Effector memory CD8-positive, alpha-beta T cell (primary cell): ENCODE measurements at regions not wholly inside any gene's neighbourhood (a gene's known extent, or its start where the extent isn't known, plus 50 kb on each side); places are given as distances from the start of the nearest gene placed in this dataset.

ENCODE experiments used
- ATAC-seq: fragments of 150-1000 bp; cut with Tn5 transposase; replicated peaks from 2 replicates; pipeline ENCODE4 v1.10.0; 2021; ENCODE audit warnings: mild to moderate bottlenecking, moderate library complexity
- DNase-seq, 3 experiments: peaks; one replicate each; pipeline ENCODE4 v3.0.0; 2021
- H3K27ac Mint-ChIP-seq, 2 donors: one replicate each; pipeline ENCODE4 v1.8.0; 2022; ENCODE audit warnings: mild to moderate bottlenecking in 2 of 2, mixed read lengths in 2 of 2, moderate library complexity in 2 of 2
- H3K27me3 Mint-ChIP-seq, 2 donors: one replicate each; pipeline ENCODE4 v1.8.0; 2022; ENCODE audit warnings: mixed read lengths in 2 of 2
- H3K36me3 Mint-ChIP-seq: one replicate; pipeline ENCODE4 v1.8.0; 2022; ENCODE audit warnings: mild to moderate bottlenecking, moderate library complexity, mixed read lengths; ENCODE audit not compliant: insufficient read depth
- H3K4me1 Mint-ChIP-seq, 2 donors: one replicate each; pipeline ENCODE4 v1.8.0; 2022; ENCODE audit warnings: low read depth in 2 of 2, mixed read lengths in 2 of 2
- H3K4me3 Mint-ChIP-seq, 2 donors: one replicate each; pipeline ENCODE4 v1.8.0; 2022; ENCODE audit warnings: mild to moderate bottlenecking in 2 of 2, mixed read lengths in 2 of 2, moderate library complexity in 2 of 2
- H3K9me3 Mint-ChIP-seq, 2 donors: one replicate each; pipeline ENCODE4 v1.8.0; 2022; ENCODE audit warnings: mixed read lengths in 2 of 2

GRCh38 chr15:96701443-96701842, 370.9 kb downstream of the NR2F2 start:
- no peaks in the 10 kb centered on the region for H3K4me1 Mint-ChIP-seq
- no peak overlapping the region for H3K4me3 Mint-ChIP-seq
- H3K9me3 Mint-ChIP-seq = no peaks in the 10 kb centered on the region
- no peak overlapping the region for H3K27ac Mint-ChIP-seq
- no peak for DNase-seq
- no peaks in the 10 kb centered on the region for H3K36me3 Mint-ChIP-seq
- no peak for ATAC-seq
- H3K27me3 Mint-ChIP-seq = no peaks in the 10 kb centered on the region

DNA sequence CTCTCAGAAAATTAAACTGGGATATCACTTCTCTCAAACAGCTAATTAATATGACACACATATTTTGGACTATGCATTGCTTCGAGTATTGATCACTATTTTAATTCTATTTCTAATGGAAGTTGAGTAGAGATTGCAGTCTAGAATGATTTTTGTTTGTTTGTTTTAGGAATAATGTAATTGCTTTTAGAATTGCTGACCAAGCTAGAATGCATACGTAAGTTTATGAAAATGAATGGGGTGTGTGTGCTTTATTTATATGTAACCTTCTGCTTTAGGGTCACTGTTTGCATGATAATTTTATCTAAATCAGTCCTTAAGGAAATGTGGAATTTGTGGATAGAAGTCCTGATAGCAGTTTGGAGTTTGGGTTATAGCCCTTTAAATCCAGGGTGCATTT, 371.4 kb downstream of the NR2F2 start:
- no peak for ATAC-seq
- DNase-seq = no peak
- Mint-ChIP-seq H3K27ac (no peak overlapping the region), H3K4me1 (no peaks in the 10 kb centered on the region), H3K4me3 (no peak overlapping the region), H3K9me3 (peaks cover 0 to 2% of the 10 kb centered on the region in 2 donors), H3K36me3 (no peaks in the 10 kb centered on the region), H3K27me3 (peaks cover 0 to 4% of the 10 kb centered on the region in 2 donors)

DNA sequence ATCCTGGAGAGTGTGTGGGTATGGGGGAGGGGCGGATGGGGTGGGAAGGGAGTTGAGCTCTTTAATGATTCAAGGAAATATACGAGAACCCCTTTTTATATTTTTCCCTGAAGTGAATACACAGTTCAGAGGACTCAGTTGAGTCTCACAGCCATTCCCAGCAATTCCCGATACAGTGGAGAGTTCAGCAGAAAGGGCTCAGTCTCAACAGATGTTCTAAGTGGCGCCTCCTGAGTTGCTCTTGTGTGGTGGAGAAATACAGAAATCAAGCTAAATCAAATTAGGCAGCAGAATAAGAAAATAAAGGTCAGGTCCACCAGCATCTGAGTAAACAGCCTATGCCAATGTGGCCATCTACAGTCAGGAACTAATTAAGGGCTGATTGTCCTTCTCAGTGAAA, 372.1 kb downstream of the NR2F2 start:
- H3K36me3 Mint-ChIP-seq = no peaks in the 10 kb centered on the region
- H3K9me3 Mint-ChIP-seq = peaks cover 0 to 3% of the 10 kb centered on the region in 2 donors
- H3K27ac Mint-ChIP-seq = no peak overlapping the region
- H3K27me3 Mint-ChIP-seq = peaks cover 0 to 5% of the 10 kb centered on the region in 2 donors
- no peak for ATAC-seq
- no peak for DNase-seq
- H3K4me3 Mint-ChIP-seq = no peak overlapping the region
- H3K4me1 Mint-ChIP-seq = no peaks in the 10 kb centered on the region

DNA sequence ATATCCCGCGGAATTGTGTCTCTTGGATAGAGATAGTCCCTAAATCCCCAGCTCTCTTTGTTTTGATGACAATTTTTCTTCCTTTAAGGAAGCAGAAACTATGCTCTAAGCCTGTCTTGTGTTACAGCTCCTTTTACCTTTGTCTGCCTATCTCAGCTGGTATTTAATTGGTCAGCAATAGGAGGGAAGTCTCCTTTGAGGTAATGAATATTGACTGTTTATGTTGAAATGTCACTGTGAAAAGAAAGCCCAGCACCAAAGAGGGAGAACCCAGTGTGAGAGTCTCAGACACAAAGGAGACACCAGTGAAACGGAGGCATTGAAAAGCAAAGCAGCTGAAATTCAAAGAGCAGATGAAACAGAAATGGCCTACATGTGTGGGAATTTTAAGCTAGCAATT, 372.6 kb downstream of the NR2F2 start:
- no peaks in the 10 kb centered on the region for H3K4me1 Mint-ChIP-seq
- H3K36me3 Mint-ChIP-seq = no peaks in the 10 kb centered on the region
- peaks cover 0 to 3% of the 10 kb centered on the region in 2 donors for H3K9me3 Mint-ChIP-seq
- ATAC-seq (no peak), DNase-seq (no peak)
- H3K27me3 Mint-ChIP-seq = peaks cover 0 to 5% of the 10 kb centered on the region in 2 donors
- no peak overlapping the region for H3K4me3 Mint-ChIP-seq
- no peak overlapping the region for H3K27ac Mint-ChIP-seq

DNA sequence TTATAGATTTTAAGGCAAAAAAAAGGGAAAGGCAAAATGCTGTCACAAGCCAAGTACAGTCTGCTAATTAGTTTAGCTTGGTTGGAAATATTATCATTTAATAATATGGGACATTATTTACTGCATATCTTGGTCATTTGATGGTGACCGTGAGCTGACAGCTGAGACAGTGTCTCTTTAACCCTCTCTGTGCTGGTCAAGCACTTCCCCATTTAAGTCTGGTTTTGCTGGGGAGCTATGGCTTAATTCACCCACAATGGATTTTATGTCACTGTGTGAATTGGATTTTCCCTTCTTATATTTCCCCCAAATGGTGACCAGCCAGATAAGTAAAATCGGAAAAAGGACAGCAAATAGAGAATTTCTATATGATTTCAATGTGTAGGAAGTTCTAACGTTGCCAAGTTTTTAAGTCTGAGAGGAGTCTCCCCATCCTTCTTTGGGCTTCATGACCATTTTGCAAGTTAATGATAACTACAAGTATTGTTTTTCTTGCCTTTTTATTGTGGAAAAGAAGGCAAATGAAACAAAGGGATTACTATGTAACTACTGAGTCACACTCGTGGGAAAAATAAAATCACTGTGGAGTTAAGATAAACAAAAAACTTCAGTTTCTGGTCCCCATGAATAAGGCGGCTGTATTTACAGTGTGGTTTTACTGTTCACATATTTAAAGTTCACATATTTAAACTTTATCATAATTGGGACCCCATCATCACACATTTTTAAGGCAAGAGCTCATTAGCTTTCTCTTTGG, 373.5 kb downstream of the NR2F2 start:
- DNase-seq (no peak), ATAC-seq (no peak)
- no peaks in the 10 kb centered on the region for H3K36me3 Mint-ChIP-seq
- peaks cover 0 to 3% of the 10 kb centered on the region in 2 donors for H3K9me3 Mint-ChIP-seq
- H3K4me3 Mint-ChIP-seq = no peak overlapping the region
- H3K27me3 Mint-ChIP-seq = peaks cover 0 to 5% of the 10 kb centered on the region in 2 donors
- H3K27ac Mint-ChIP-seq = no peak overlapping the region
- H3K4me1 Mint-ChIP-seq = no peaks in the 10 kb centered on the region

DNA sequence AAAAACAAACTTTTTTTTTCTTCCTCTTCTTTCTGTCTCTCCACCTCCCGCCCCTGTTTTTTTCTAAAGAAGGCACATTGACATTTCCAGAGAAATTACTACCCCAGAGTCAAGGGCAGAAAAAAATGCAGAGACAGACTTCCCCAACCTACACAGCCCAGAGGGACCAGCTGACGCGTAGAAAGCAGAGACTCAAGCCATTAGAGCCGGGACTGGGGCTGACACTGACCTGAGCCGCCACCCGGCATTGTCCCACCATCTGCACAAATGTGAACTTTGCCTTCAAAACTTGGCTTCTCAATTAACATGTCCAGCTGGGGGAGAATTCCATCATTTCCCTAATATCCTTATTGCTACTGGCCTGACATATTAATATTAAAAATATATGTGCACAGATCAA, 385.6 kb downstream of the NR2F2 start:
- no peaks in the 10 kb centered on the region for H3K4me1 Mint-ChIP-seq
- no peaks in the 10 kb centered on the region for H3K27me3 Mint-ChIP-seq
- H3K36me3 Mint-ChIP-seq = no peaks in the 10 kb centered on the region
- no peak for ATAC-seq
- H3K9me3 Mint-ChIP-seq = peaks cover 3 to 7% of the 10 kb centered on the region in 2 donors
- no peak for DNase-seq
- no peak overlapping the region for H3K4me3 Mint-ChIP-seq
- no peak overlapping the region for H3K27ac Mint-ChIP-seq

DNA sequence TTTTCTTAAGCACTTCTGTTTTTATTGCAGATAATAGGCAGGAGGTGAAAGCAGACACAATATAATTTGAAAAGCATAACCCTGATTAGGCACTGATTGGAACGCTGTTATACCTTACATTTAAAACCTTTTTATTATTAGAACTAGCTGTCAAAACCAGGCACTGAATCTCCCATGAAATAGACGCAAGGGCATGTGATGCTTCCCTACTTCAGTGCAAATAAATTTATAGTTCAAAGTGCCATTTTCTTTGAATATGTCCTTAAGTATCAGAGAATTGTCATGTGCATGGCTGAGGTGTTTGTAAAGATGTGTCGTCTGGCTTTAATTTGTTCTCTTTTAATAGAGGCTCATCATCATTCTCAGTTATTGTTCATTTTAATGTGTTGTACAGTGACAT, 386.0 kb downstream of the NR2F2 start:
- Mint-ChIP-seq H3K36me3 (no peaks in the 10 kb centered on the region), H3K27me3 (no peaks in the 10 kb centered on the region), H3K4me1 (no peaks in the 10 kb centered on the region), H3K27ac (no peak overlapping the region), H3K4me3 (no peak overlapping the region), H3K9me3 (peaks cover 3 to 7% of the 10 kb centered on the region in 2 donors)
- DNase-seq (no peak), ATAC-seq (no peak)

- Mint-ChIP-seq H3K27me3 (no peaks in the 10 kb centered on the region), H3K9me3 (peaks cover 5 to 7% of the 10 kb centered on the region in 2 donors), H3K27ac (no peak overlapping the region), H3K4me3 (no peak overlapping the region), H3K36me3 (no peaks in the 10 kb centered on the region), H3K4me1 (no peaks in the 10 kb centered on the region)
- DNase-seq = no peak
- ATAC-seq = no peak
These were observed 389.8 kb downstream of the NR2F2 start for GRCh38 chr15:96720251-96720650.

GRCh38 chr15:96720656-96721055, 390.2 kb downstream of the NR2F2 start:
- ATAC-seq (no peak), DNase-seq (no peak)
- Mint-ChIP-seq H3K36me3 (no peaks in the 10 kb centered on the region), H3K4me3 (no peak overlapping the region), H3K9me3 (peaks cover 5 to 7% of the 10 kb centered on the region in 2 donors), H3K4me1 (no peaks in the 10 kb centered on the region), H3K27me3 (no peaks in the 10 kb centered on the region), H3K27ac (no peak overlapping the region)

- Mint-ChIP-seq H3K27ac (no peak overlapping the region), H3K4me1 (no peaks in the 10 kb centered on the region), H3K27me3 (peaks cover 0 to 8% of the 10 kb centered on the region in 2 donors), H3K36me3 (no peaks in the 10 kb centered on the region), H3K9me3 (peaks cover 7 to 9% of the 10 kb centered on the region in 2 donors), H3K4me3 (no peak overlapping the region)
- no peak for DNase-seq
- ATAC-seq = no peak
These were observed 398.1 kb downstream of the NR2F2 start for GRCh38 chr15:96728591-96728990.

DNA sequence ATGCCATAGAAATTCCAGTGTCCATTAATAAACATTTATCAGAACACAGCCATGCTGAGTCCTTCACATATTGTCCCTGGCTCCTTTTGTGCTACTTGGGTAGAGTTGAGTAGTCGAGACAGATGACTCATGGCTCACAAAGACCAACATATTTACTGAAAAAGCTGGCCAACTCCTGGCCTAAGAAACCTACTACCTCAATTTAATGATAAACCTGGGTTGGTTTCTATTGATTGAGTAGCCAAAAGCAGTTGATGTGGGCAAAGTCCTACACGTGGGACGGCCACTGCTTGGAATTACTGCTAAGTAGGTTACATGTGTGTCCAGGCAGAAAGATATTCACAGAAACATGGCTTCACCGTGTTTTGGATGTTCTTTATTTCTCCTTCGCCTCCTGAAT, 402.2 kb downstream of the NR2F2 start:
- no peaks in the 10 kb centered on the region for H3K36me3 Mint-ChIP-seq
- H3K4me3 Mint-ChIP-seq = no peak overlapping the region
- H3K27ac Mint-ChIP-seq = no peak overlapping the region
- peaks cover 0 to 8% of the 10 kb centered on the region in 2 donors for H3K27me3 Mint-ChIP-seq
- H3K4me1 Mint-ChIP-seq = no peaks in the 10 kb centered on the region
- no peak for DNase-seq
- ATAC-seq = no peak
- peaks cover 7 to 15% of the 10 kb centered on the region in 2 donors for H3K9me3 Mint-ChIP-seq

DNA sequence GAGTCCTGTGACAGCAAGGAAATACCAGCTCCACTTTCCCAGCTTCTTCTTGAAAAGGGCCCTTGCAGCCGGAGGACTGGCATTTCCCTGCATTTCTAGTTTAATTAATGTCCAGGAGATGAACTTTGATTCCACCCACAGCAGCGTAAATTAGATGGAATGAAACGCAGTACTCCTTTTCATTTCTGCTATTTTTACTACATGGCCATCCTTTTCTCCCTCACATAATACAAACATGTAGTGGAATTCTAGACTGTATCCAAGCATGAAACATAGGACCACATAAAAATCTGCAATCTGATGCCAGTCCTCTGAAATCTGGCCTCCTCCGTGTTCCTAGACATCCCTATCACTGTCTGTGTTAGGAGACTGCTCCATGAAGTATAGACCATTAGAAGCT, 403.2 kb downstream of the NR2F2 start:
- Mint-ChIP-seq H3K4me1 (no peaks in the 10 kb centered on the region), H3K27ac (no peak overlapping the region), H3K27me3 (peaks cover 0 to 8% of the 10 kb centered on the region in 2 donors), H3K4me3 (no peak overlapping the region), H3K36me3 (no peaks in the 10 kb centered on the region), H3K9me3 (peaks cover 11 to 15% of the 10 kb centered on the region in 2 donors)
- no peak for ATAC-seq
- no peak for DNase-seq

GRCh38 chr15:96735632-96736240, 405.2 kb downstream of the NR2F2 start:
- Mint-ChIP-seq H3K27ac (no peak overlapping the region), H3K4me1 (no peaks in the 10 kb centered on the region), H3K9me3 (peaks cover 11 to 15% of the 10 kb centered on the region in 2 donors), H3K36me3 (no peaks in the 10 kb centered on the region), H3K27me3 (peaks cover 0 to 8% of the 10 kb centered on the region in 2 donors), H3K4me3 (no peak overlapping the region)
- no peak for DNase-seq
- no peak for ATAC-seq

DNA sequence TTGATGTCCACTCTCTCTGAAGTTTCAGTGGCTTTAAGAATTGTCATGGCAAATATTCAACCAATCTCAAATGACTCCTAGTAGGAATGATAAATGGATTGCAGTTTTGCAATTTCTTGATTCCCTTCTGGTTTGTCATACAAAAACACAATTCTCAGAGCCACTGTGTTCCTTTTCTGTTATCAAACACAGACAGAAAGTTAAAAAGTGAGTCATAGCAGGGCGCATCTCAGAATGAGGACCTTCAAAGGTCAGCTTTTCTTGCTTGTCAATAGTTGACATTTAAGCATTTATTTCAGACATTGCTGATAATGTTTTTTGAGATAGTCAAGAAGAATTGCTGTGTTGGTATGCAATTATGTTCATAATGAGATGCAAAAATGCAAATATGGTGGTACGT, 405.9 kb downstream of the NR2F2 start:
- H3K4me3 Mint-ChIP-seq = no peak overlapping the region
- no peak overlapping the region for H3K27ac Mint-ChIP-seq
- no peak for DNase-seq
- H3K27me3 Mint-ChIP-seq = peaks cover 0 to 5% of the 10 kb centered on the region in 2 donors
- H3K4me1 Mint-ChIP-seq = no peaks in the 10 kb centered on the region
- no peaks in the 10 kb centered on the region for H3K36me3 Mint-ChIP-seq
- peaks cover 8 to 11% of the 10 kb centered on the region in 2 donors for H3K9me3 Mint-ChIP-seq
- ATAC-seq = no peak
